HG03196 (cell line): ENCODE measurements at regions not wholly inside any gene's neighbourhood (a gene's known extent, or its start where the extent isn't known, plus 50 kb on each side); places are given as distances from the start of the nearest gene placed in this dataset.

Experiments
- ATAC-seq: cut with Tn5 transposase; IDR thresholded peaks from one replicate; pipeline ENCODE4 v1.9.1; 2021; ENCODE audit not compliant: unreplicated experiment

DNA sequence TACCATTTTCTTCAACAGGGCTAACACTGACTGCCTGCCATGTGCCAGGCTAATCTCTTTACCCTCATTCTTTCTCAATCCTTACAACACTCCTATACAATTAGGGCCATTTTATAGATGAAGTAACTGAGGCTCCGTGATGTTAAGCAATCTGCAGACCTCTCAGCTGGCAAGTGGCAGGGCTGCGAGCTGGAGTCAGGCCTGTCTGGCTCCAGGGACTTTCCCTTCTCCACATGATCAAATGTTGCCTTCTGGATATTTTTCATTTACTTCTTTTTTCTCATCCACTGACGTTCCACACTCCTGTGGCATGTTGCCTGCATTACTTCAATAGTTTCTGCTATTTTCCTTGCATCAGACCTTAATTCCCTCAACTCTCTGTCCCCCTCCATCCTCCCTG is 55.2 kb upstream of the TAGAP start:
- no peak for ATAC-seq

DNA sequence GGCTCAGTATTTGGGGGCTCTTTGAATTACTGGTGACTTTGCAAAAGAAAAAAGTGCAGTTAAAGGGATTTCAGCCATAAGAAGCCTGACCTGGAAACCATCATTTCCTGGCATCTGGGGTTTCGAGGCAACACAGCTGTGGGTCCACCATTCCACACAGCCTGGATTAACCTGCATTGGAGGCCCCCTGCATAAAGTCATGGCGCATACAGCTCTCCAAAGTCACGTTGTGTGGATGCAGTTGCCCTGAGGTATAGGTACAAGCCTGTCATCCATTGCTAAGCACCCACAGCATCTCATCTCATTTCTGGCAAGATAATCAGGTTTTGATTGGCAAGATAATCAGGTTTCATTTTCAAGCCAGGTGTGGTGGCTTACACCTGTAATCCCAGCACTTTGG is 54.5 kb upstream of the TAGAP start:
- no peak for ATAC-seq

DNA sequence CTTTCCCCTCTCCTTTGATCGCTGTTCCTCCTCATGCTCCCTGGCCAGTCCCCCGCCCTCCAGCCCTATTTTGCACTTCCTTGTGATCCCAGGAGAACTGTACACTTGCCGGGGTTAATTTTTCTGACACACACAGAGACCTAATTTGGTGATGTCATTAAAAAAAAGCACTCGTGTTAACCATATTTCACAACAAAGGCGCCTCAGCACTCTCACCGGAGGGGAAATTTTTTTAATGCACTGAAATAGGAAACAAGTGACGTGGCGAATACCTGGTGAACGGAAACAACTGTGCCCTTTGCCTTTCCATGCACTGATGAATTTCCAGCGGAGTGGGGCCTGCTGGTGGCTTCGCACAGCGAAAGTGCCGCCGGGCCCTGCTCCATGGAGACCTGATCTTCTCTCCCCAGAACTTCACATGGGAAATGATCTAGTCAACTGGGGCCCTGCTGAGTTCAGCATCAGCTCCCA is 53.9 kb upstream of the TAGAP start:
- ATAC-seq, result no peak

GRCh38 chr6:159097256-159097655 is 52.5 kb upstream of the TAGAP start:
- no peak for ATAC-seq

- no peak for ATAC-seq
Observed at GRCh38 chr6:159095616-159096015, 50.8 kb upstream of the TAGAP start.

DNA sequence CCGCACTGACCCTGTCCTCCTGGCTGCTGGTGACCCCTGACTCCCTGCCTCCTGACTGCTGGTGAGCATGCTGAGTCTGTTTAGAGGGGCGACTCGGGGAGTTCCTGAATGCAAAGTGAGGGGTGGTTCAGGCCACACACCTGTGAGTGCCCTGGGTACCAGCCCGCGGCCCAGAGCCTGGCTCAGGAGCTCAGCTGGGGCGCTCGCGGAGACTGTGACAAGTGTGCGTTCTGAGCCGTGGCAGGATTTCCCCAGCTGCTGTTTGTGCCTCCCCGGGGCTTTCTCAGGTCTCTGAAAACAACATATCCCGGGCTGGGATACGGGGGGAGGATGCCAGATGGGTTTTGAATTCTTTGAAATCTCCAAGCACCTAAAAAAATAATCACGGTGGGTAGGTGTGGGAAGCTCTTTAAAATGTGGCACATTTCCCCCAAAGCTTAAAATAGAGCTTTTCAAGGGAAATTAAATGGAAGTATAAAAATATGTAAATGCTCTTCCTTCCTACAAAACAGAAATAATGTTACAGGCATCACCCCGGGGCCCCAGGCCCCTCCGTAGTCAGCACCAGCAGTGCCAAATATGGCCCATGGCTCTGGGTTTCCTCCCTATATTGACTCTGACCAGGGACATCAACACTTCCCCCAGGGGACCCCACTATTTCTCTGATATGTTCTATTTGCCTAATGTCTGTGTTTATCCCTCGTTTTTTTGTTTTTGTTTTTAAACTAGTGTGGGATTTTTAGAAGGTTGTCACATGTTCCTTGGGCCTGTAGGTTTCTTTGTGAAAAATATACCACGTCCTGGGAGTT is 49.9 kb upstream of the TAGAP start:
- no peak for ATAC-seq
